Ishikawa (cell line): ENCODE measurements at regions not wholly inside any gene's neighbourhood (a gene's known extent, or its start where the extent isn't known, plus 50 kb on each side); places are given as distances from the start of the nearest gene placed in this dataset.

Source experiments
- CREB1 ChIP-seq: IDR thresholded peaks from 2 replicates; pipeline ENCODE4 v1.6.1; 2012; ENCODE audit warnings: low read depth
- EGR1 ChIP-seq: IDR thresholded peaks from 2 replicates; pipeline ENCODE4 v1.6.1; 2012
- FOXM1 ChIP-seq: IDR thresholded peaks from 2 replicates; pipeline ENCODE4 v1.6.1; 2012; ENCODE audit warnings: low read depth, borderline replicate concordance
- RAD21 ChIP-seq: IDR thresholded peaks from 2 replicates; pipeline ENCODE4 v1.6.1; 2012; ENCODE audit warnings: low read depth
- TCF12 ChIP-seq: IDR thresholded peaks from 2 replicates; pipeline ENCODE4 v1.6.1; 2012; ENCODE audit warnings: low read depth
- YY1 ChIP-seq: IDR thresholded peaks from 2 replicates; pipeline ENCODE4 v1.6.1; 2012; ENCODE audit warnings: low read depth
- ZBTB7A ChIP-seq: IDR thresholded peaks from 2 replicates; pipeline ENCODE4 v1.6.1; 2012; ENCODE audit warnings: low read depth

- TF ChIP-seq ZBTB7A = no peak
- no peak for TF ChIP-seq YY1
- TF ChIP-seq RAD21 = no peak
- TF ChIP-seq EGR1 = no peak
- no peak for TF ChIP-seq FOXM1
- TF ChIP-seq CREB1 = no peak
- TF ChIP-seq TCF12 = no peak
These were observed 61.5 kb upstream of the FNDC3B start for GRCh38 chr3:171977860-171978259.
